GOT3 (cell line): ENCODE measurements at regions not wholly inside any gene's neighbourhood (a gene's known extent, or its start where the extent isn't known, plus 50 kb on each side); places are given as distances from the start of the nearest gene placed in this dataset.
"Not testable (repeated sequence)": the region's sequence is repeated elsewhere in the genome, so short reads cannot be mapped to it uniquely, and the experiment has no call there.

Source experiments
- DNase-seq: peaks from one replicate; lab custom pipeline; 2025; ENCODE audit warnings: mixed read lengths; lab: John Stamatoyannopoulos, UW

GRCh38 chr5:116779846-116780245, 205.2 kb upstream of the SEMA6A start:
- DNase-seq: no peak

DNA sequence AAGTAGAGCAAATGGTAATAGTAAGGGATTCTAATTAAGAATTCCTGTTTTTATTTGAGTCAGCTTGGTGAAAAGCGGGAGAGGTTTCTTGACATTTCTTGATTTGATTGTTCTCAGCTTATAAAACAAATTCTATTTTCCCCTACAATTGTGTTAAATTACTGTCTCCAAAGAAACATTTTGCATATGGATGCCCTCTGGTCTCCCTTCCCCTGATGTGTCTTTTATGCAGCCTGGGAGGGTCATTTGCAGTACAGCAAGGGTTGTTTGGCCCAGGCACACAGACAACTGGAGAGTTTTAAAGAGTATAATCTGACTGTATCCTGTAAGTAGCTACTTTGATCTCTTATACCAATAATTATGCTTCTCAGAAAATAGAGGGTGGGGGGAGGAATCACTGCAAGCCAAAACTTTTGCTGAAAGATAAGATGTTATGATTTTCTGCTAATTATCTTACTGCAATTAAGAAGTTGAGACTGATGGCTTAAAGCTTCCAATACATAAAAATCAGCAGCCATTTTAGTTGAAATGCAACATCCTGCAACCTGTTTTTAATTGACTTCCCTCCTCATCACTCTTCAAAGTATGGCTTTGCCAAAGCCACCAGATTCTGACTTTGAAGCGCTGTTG, 204.1 kb upstream of the SEMA6A start:
- no peak for DNase-seq

GRCh38 chr5:116778032-116778431, 203.4 kb upstream of the SEMA6A start:
- no peak for DNase-seq

GRCh38 chr5:116773926-116774325, 199.3 kb upstream of the SEMA6A start:
- no peak for DNase-seq

GRCh38 chr5:116772806-116773205, 198.2 kb upstream of the SEMA6A start:
- no peak for DNase-seq

DNA sequence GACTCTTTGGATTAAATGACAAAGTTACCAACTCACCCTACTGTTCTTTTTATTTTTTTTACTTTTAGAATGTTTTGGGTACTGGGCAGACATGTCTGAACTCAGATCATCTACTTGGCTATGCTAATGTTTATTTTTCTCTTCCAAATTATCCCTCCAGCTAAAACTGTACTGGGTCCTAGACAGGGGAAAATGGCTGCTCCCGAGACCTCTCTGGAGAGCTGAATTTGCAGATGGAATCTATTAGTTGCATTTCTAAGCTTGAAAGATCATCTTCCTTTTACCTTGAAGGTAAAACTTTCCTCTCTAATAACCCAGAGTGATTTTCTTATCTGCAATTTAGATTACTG, 197.5 kb upstream of the SEMA6A start:
- DNase-seq: no peak

DNA sequence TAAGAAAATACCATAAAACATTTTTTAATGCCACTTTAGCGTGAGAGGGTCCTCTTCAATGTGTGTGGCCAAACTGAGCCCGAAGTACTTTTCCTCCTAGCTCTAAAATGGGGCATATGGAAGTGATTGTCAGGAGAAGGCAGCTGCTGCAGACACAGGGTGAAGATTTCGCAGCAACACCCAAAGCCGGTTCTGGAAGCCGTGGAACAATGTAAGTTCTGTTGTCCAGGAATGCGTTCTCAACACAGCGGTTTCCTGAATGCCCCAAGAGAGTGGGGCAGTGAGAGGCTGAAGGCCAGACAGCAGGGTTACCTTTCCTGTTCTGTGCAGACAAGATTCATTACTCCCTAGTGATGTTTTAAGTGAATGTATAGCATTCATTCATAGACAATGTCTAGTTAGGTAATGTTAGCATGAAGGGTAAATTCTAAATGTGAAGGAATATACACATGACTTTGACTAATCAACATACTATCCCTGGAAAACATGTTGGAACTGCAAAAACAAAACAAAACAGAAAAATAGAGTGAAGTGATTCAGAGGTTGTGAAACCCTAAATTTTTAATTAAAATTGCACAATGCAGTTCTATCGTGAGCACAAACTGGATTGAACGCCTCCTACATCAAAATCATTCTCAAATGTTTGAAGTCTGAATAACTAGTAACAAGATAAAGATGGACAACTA, 197.0 kb upstream of the SEMA6A start:
- DNase-seq: no peak

DNA sequence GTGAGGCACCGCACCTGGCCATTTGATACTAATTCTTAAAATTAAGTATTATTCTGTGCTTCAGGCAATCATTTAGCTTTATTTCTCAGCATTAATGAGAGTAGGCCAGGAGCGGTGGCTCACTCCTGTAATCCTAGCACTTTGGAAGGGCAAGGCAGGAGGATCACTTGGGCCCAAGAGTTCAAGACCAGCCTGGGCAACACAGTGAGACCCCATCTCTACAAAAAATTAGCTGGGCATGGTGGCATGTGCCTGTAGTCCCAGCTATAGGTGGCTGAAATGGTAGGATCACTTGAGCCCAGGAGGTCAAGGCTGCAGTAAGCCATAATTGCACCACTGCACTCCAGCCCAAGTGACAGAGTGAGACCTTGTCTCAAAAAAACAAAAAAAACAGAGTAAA, 195.3 kb upstream of the SEMA6A start:
- not testable (repeated sequence) for DNase-seq

- DNase-seq: no peak
These were observed 194.8 kb upstream of the SEMA6A start for GRCh38 chr5:116769470-116769869.

- no peak for DNase-seq
These were observed 191.9 kb upstream of the SEMA6A start for GRCh38 chr5:116766470-116766947.

DNA sequence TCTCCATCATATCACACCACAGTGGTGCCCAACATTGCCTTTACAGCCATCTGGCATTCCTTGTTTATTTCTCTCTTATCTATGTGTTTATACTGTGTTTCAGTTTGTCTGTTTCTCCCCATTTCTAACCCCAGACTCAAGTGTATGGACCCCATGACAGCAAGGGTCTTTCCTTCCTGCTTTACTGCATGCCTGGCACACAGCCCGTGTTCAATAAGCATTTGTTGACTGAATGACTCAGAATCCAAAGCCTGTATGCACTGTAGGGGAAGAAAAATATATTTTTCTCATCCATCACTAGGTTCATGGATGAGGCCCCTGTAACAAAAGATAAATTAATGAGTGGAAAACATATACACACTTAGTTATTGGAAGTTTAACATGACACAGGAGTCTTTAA, 190.8 kb upstream of the SEMA6A start:
- no peak for DNase-seq

DNA sequence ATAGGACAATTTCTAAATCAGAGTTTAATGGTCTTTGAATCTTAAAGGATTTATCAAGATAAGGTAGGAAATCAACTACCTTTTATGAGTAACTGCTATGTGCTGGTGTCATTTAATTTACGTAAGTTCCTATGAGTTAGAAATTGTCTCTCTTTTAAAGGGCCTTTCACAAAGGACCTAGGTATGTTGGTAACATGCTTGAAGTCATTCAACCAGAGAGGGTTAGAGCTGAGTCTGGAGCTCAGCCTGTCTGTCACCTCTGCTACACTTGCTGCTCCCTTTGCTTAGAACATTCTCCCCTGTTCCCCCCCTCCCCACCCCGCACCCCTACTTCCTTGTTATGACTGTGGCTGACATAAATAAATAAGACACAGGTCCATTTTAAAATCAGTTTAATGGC, 190.3 kb upstream of the SEMA6A start:
- no peak for DNase-seq

- DNase-seq: no peak
These were observed 189.6 kb upstream of the SEMA6A start for GRCh38 chr5:116763987-116764866.

GRCh38 chr5:116759860-116760640, 185.4 kb upstream of the SEMA6A start:
- no peak for DNase-seq

DNA sequence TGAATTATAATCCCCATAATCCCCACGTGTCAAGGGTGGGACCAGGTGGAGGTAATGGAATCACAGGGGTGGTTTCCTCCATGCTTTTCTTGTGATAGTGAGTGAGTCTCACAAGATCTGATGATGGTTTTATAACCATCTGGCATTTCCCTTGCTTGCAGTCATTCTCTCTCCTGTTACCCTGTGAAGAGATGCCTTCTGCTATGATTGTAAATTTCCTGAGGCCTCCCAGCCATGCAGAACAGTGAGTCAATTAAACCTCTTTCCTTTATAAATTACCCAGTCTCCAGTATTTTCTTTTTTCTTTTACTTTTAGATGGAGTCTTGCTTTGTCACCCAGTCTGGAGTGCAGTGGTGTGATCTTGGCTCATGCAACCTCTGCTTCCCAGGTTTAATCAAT, 182.7 kb upstream of the SEMA6A start:
- DNase-seq: no peak

DNA sequence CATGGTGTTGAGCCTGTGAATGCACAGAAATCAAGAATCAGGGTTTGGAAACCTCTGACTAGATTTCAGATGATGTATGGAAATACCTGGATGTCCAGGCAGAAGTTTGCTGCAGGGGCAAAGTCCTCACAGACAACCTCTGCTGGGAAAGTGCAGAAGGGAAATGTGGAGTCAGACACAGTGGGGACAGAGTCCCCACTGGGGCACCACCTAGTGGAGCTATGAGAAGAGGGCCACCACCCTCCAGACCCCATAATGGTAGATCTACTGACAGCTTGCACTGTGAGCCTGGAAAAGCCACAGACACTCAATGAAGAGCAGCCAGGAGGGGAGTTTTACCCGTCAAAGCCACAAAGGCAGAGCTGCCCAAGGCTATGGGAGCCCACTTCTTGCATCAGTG, 181.9 kb upstream of the SEMA6A start:
- DNase-seq: no peak

- DNase-seq: no peak
These were observed 179.9 kb upstream of the SEMA6A start for GRCh38 chr5:116754556-116754955.

DNA sequence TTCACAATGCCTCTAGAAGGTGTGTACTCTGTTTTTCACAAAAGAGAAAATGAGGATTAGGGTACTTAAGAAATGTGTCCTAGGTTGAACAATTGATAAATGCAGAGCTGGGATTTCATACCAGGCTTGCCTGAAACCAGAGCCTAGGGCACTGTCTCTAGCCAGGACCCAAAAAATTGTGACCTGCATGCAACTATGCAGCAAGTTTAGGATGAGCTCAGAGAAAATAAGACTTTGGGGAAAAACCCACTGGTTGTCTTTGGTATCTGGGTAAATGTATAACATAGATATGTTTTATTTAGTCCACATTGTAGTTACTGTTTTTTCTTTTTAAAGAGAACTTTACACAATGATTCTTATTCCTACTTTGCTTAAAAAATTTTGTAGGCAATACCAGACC, 177.1 kb upstream of the SEMA6A start:
- no peak for DNase-seq

DNA sequence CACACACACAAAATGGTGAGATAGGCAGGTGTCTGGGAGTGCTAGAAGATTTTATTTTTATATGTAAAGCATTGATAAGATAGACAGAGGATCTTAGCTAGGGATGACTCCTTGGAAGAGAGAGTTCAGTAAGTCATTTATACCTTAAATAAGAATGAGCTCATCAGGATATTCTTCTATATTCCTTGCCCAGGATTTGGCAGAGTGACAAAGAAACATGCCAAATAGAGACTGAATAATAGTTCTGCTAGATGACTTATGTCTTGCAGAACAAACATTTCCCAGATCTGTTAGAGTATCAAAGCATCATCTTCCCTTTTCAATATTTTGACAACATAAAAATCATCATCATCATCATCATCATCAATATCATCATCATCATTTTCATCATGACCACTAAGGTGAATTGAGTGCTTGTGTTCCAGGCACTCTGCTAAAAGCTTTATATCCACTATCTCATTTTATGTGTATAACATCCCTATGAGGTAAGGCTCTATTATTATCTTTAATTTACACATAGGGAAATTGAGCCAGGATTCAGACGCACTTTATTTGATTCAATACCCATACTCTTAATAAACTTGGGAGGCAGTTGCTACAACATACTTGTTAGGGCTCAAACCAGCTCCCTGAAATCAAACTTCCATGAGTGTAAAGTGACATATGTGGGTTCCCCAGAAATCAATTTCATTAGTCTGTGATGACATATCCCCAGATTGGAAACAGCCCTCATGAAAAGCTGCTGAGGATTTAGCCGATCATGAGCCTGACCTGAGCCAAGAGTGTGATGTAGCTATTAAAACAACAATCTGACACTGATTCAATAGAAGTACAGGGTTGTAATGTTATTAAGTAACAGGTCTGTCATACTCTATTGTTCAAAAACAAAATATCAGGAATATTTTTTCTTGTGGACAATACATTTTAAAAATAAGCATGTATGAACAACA, 176.3 kb upstream of the SEMA6A start:
- DNase-seq: no peak

- DNase-seq: no peak
These were observed 173.3 kb upstream of the SEMA6A start for GRCh38 chr5:116747881-116748280.

GRCh38 chr5:116746668-116747067, 172.0 kb upstream of the SEMA6A start:
- no peak for DNase-seq
